HepG2 (cell line): ENCODE measurements at regions not wholly inside any gene's neighbourhood (a gene's known extent, or its start where the extent isn't known, plus 50 kb on each side); places are given as distances from the start of the nearest gene placed in this dataset.

Source experiments
- ATAC-seq: fragments of 200-7000 bp; cut with Tn5 transposase; 3 replicates; pipeline ENCODE4 v1.9.1; 2020; ENCODE audit warnings: mild to moderate bottlenecking, moderate library complexity
- BruUV-seq: library from RNA; stranded (reverse); fragments of 400-500 nt; replicated peaks from 2 replicates; lab custom pipeline; 2021; lab: Mats Ljungman, UMichigan
- CTCF ChIA-PET: fragments of 300-600 bp; formaldehyde crosslinking; extraction: SDS; loops from one replicate; lab custom pipeline; 2021; ENCODE audit warnings: low total read pairs, inconsistent platforms, low intra/inter-chr PET ratio; lab: Yijun Ruan, JAX
- POLR2A ChIA-PET: fragments of 350-600 bp; sonication (Branson Sonifier 250); formaldehyde crosslinking; loops from one replicate; lab custom pipeline; 2020; ENCODE audit warnings: antibody characterized with exemption, inconsistent platforms; lab: Yijun Ruan, JAX
- DNase-seq: peaks from one replicate; pipeline ENCODE4 v3.0.0-alpha.2; 2015; ENCODE audit warnings: low spot score
- FAIRE-seq: peaks from 3 replicates; lab custom pipeline; 2011; peaks lifted over from hg19 to GRCh38; lab: Jason Lieb, UNC
- H2AFZ ChIP-seq: one replicate; pipeline ENCODE4 v1.6.1; 2011; ENCODE audit warnings: low read length, inconsistent platforms
- H3K27ac ChIP-seq: fragments of 300-600 bp; 3 replicates; pipeline ENCODE4 v1.8.0; 2011; ENCODE audit warnings: mixed run types, mild to moderate bottlenecking, mixed read lengths, low read length, inconsistent platforms; ENCODE audit not compliant: insufficient read depth; ENCODE audit errors: extremely low read length
- H3K27me3 ChIP-seq, 2 experiments: fragments of 200-600 bp in 1 of 2; 2 replicates in 1 of 2; 3 replicates in 1 of 2; pipeline versions ENCODE4 v1.6.0 to v1.8.0; 2011; ENCODE audit warnings: low read length in 2 of 2, mild to moderate bottlenecking in 2 of 2, moderate library complexity in 2 of 2, inconsistent platforms in 1 of 2; ENCODE audit not compliant: insufficient read depth in 2 of 2, control insufficient read depth in 1 of 2
- H3K36me3 ChIP-seq, 2 experiments: fragments of 200-600 bp in 1 of 2; replicated peaks in 1 of 2; 2 replicates in 1 of 2; 3 replicates in 1 of 2; pipeline versions ENCODE4 v1.5.1 to v1.8.0; 2011; ENCODE audit warnings: low read length in 2 of 2, inconsistent platforms in 1 of 2; ENCODE audit not compliant: insufficient read depth in 2 of 2, control insufficient read depth in 1 of 2
- H3K4me1 ChIP-seq: 2 replicates; pipeline ENCODE4 v1.5.1; 2012; ENCODE audit warnings: low read length, inconsistent platforms; ENCODE audit not compliant: insufficient read depth
- H3K4me2 ChIP-seq: 2 replicates; pipeline ENCODE4 v1.6.0; 2011; ENCODE audit warnings: low read depth, low read length, inconsistent platforms
- H3K4me3 ChIP-seq, 3 experiments: fragments of 200-600 bp in 1 of 3; sonication (generic), shearing (Covaris generic) in 1 of 3; replicated peaks in 1 of 3; 2 replicates each; pipeline ENCODE4 v1.5.1; 2011 to 2016; ENCODE audit warnings: low read length in 3 of 3, inconsistent platforms in 2 of 3, low read depth in 2 of 3, mild to moderate bottlenecking in 2 of 3, control low read depth in 1 of 3, mixed read lengths in 1 of 3; ENCODE audit not compliant: insufficient read depth in 1 of 3
- H3K79me2 ChIP-seq: one replicate; pipeline ENCODE4 v1.6.1; 2011; ENCODE audit warnings: low read length, inconsistent platforms; ENCODE audit not compliant: insufficient read depth
- H3K9ac ChIP-seq: 2 replicates; pipeline ENCODE4 v1.6.0; 2011; ENCODE audit warnings: mild to moderate bottlenecking, low read depth, low read length, inconsistent platforms; ENCODE audit not compliant: insufficient read depth
- H3K9me3 ChIP-seq: 2 replicates; pipeline ENCODE4 v1.5.1; 2012; ENCODE audit warnings: mild to moderate bottlenecking, low read length
- H4K20me1 ChIP-seq: 2 replicates; pipeline ENCODE4 v1.6.0; 2011; ENCODE audit warnings: inconsistent platforms, mild to moderate bottlenecking, low read length, moderate library complexity; ENCODE audit not compliant: insufficient read depth
- AHR ChIP-seq: IDR thresholded peaks from 2 replicates; pipeline ENCODE4 v1.6.1; 2018; ENCODE audit warnings: missing genetic modification reagents, missing compliant biosample characterization
- ATF7 ChIP-seq, 2 experiments: fragments of 450-650 bp in 1 of 2; sonication (generic) in 1 of 2; formaldehyde crosslinking in 1 of 2; IDR thresholded peaks; 2 replicates each; pipeline versions ENCODE4 v1.4.0 to v1.6.1; 2016 to 2020; ENCODE audit warnings: antibody characterized with exemption in 1 of 2, mild to moderate bottlenecking in 1 of 2, missing genetic modification reagents in 1 of 2
- CEBPB ChIP-seq: IDR thresholded peaks from 2 replicates; pipeline ENCODE4 v1.6.1; 2011; ENCODE audit warnings: low read depth, low read length, improper control_type of control experiment, borderline replicate concordance
- CEBPG ChIP-seq: IDR thresholded peaks from 2 replicates; pipeline ENCODE4 v1.6.1; 2016
- CENPX ChIP-seq: sonication (generic); formaldehyde crosslinking; IDR thresholded peaks from 2 replicates; pipeline ENCODE4 v1.9.0; 2021; ENCODE audit warnings: mild to moderate bottlenecking, missing genetic modification reagents, moderate library complexity
- ESRRA ChIP-seq: sonication (generic); formaldehyde crosslinking; IDR thresholded peaks from 2 replicates; pipeline ENCODE4 v1.5.1; 2020; ENCODE audit warnings: mild to moderate bottlenecking, low read depth, missing genetic modification reagents
- GABPB1 ChIP-seq: IDR thresholded peaks from 2 replicates; pipeline ENCODE4 v1.6.1; 2016; ENCODE audit warnings: mild to moderate bottlenecking, missing genetic modification reagents, moderate library complexity, missing compliant biosample characterization
- HMG20B ChIP-seq: conservative IDR thresholded peaks from 2 replicates; pipeline ENCODE4 v1.6.1; 2016; ENCODE audit warnings: missing genetic modification reagents, missing compliant biosample characterization
- MATR3 ChIP-seq: sonication (generic); formaldehyde crosslinking; IDR thresholded peaks from 2 replicates; pipeline ENCODE4 v1.4.0; 2020; ENCODE audit warnings: missing genetic modification reagents
- SETDB1 ChIP-seq: sonication (generic); formaldehyde crosslinking; IDR thresholded peaks from 2 replicates; pipeline ENCODE4 v1.5.1; 2020; ENCODE audit warnings: missing genetic modification reagents, mild to moderate bottlenecking, borderline replicate concordance
- SP4 ChIP-seq: sonication (generic); formaldehyde crosslinking; IDR thresholded peaks from 2 replicates; pipeline ENCODE4 v1.8.1; 2023; ENCODE audit warnings: mild to moderate bottlenecking, missing genetic modification reagents
- TAF15 ChIP-seq: fragments of 200-400 bp; formaldehyde crosslinking; IDR thresholded peaks from one replicate; pipeline ENCODE4 v1.6.1; 2018; ENCODE audit warnings: mild to moderate bottlenecking, low read depth, low read length; ENCODE audit not compliant: poor library complexity, severe bottlenecking
- ZFP82 ChIP-seq: sonication (generic); formaldehyde crosslinking; IDR thresholded peaks from 2 replicates; pipeline ENCODE4 v1.5.1; 2020; ENCODE audit warnings: mild to moderate bottlenecking, missing genetic modification reagents, borderline replicate concordance
- ZMAT3 ChIP-seq: sonication (generic); formaldehyde crosslinking; conservative IDR thresholded peaks from 2 replicates; pipeline ENCODE4 v1.7.0; 2021; ENCODE audit warnings: missing genetic modification reagents
- ZNF605 ChIP-seq: sonication (generic); formaldehyde crosslinking; IDR thresholded peaks from 2 replicates; pipeline ENCODE4 v1.8.0; 2022; ENCODE audit warnings: mild to moderate bottlenecking, missing genetic modification reagents
- ZNF644 ChIP-seq: IDR thresholded peaks from 2 replicates; pipeline ENCODE4 v1.6.1; 2016; ENCODE audit warnings: low read depth
- in situ Hi-C: cut with HindIII; loops from 2 replicates; pipeline ENCODE4 v1.10.0; 2017; ENCODE audit warnings: low pct_unique_long_range_greater_than_20kb; ENCODE audit not compliant: extremely low pct_ligation_motif_present
- intact Hi-C: fragments of 100-400 bp; cut with micrococcal nuclease; formaldehyde crosslinking; loops from one replicate; pipeline ENCODE4 v1.10.0; 2022; ENCODE audit not compliant: unreplicated experiment
- TF ChIP-seq, protein P1 (sequence below): sonication (generic); formaldehyde crosslinking; conservative IDR thresholded peaks from 2 replicates; pipeline ENCODE4 v1.8.0; 2022; ENCODE audit warnings: missing genetic modification reagents
- TF ChIP-seq, protein P2 (sequence below): sonication (generic); formaldehyde crosslinking; conservative IDR thresholded peaks from 2 replicates; pipeline ENCODE4 v1.4.0; 2020; ENCODE audit warnings: mild to moderate bottlenecking, missing genetic modification reagents, moderate library complexity
- TF ChIP-seq, protein P3 (sequence below), 2 experiments: fragments of 450-650 bp in 1 of 2; sonication (generic) in 1 of 2; formaldehyde crosslinking; IDR thresholded peaks; 2 replicates each; pipeline versions ENCODE4 v1.5.0 to v1.8.0; 2020 to 2022; ENCODE audit warnings: mild to moderate bottlenecking in 1 of 2, missing genetic modification reagents in 1 of 2

DNA sequence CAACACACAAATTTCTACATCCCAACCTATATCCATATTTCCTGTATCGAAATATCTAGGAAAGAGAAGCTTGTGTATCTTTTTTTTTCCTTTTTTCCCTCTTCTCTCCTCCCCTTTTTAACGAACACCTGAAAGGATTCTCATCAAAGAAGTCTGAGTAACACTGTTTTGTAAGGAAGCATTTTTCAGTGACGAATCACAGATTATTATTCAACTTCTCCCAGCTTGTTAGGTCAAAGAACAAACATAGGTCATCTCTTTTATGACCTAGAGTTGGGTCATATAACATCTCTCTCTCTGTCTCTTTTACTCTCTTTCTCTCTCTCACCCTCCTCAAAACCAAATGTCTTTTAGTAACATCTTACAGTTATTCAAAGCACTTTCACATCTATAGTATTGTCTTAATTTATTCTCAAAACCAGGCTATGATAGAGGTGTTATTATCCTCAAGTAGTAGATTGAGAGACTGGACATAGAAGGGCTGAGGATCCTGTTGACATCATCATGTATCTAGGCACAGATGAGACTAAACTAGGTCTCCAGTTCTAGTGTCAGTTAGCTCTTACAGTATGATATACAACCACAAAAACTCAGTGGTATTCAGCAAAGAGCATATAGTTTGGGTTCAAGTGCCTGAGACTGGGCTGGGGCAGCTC, 80.1 kb upstream of the SPOPL start (continued):
- no peak for TF ChIP-seq ZFP82
- TF ChIP-seq, protein P1, sequence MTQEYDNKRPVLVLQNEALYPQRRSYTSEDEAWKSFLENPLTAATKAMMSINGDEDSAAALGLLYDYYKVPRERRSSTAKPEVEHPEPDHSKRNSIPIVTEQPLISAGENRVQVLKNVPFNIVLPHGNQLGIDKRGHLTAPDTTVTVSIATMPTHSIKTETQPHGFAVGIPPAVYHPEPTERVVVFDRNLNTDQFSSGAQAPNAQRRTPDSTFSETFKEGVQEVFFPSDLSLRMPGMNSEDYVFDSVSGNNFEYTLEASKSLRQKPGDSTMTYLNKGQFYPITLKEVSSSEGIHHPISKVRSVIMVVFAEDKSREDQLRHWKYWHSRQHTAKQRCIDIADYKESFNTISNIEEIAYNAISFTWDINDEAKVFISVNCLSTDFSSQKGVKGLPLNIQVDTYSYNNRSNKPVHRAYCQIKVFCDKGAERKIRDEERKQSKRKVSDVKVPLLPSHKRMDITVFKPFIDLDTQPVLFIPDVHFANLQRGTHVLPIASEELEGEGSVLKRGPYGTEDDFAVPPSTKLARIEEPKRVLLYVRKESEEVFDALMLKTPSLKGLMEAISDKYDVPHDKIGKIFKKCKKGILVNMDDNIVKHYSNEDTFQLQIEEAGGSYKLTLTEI: no peak
- no peak for TF ChIP-seq CENPX (CRISPR knock-in tag)
- TF ChIP-seq SP4: no peak
- TF ChIP-seq GABPB1: no peak
- TF ChIP-seq, protein P2, sequence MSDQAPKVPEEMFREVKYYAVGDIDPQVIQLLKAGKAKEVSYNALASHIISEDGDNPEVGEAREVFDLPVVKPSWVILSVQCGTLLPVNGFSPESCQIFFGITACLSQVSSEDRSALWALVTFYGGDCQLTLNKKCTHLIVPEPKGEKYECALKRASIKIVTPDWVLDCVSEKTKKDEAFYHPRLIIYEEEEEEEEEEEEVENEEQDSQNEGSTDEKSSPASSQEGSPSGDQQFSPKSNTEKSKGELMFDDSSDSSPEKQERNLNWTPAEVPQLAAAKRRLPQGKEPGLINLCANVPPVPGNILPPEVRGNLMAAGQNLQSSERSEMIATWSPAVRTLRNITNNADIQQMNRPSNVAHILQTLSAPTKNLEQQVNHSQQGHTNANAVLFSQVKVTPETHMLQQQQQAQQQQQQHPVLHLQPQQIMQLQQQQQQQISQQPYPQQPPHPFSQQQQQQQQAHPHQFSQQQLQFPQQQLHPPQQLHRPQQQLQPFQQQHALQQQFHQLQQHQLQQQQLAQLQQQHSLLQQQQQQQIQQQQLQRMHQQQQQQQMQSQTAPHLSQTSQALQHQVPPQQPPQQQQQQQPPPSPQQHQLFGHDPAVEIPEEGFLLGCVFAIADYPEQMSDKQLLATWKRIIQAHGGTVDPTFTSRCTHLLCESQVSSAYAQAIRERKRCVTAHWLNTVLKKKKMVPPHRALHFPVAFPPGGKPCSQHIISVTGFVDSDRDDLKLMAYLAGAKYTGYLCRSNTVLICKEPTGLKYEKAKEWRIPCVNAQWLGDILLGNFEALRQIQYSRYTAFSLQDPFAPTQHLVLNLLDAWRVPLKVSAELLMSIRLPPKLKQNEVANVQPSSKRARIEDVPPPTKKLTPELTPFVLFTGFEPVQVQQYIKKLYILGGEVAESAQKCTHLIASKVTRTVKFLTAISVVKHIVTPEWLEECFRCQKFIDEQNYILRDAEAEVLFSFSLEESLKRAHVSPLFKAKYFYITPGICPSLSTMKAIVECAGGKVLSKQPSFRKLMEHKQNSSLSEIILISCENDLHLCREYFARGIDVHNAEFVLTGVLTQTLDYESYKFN: peak; percentile 35

DNA sequence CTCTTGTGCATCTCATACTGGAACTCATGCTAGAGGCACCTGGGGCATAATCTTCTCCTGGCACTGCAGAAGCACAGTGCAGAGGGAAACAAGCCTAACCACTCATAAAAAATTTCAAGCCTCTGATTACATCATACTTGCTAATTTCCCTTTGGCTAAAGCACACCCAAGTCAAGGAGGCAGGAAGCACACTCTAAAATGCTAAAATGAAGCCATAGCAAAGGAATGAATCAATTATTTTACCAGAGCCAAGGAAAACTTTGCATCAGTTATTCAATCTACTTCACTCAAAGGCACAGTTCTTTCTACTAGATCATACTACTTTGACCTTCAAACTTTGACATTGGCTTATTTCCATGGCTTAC, 79.6 kb upstream of the SPOPL start:
- H3K36me3 ChIP-seq: no peaks in the 10 kb centered on the region; a peak in 1 of 5 replicates
- H2AFZ ChIP-seq: peak overlapping the region; percentile 8
- intact Hi-C loops: no loop called here
- ATAC-seq (peak; percentile 23; the same call in 2 of the 3 replicates), FAIRE-seq (no peak), DNase-seq (no peak)
- H3K9ac ChIP-seq: no peak overlapping the region
- H3K4me2 ChIP-seq: peak overlapping the region; percentile 9; the same call in 1 of the 2 replicates
- no peak overlapping the region for H3K4me3 ChIP-seq
- no TSS peak for BruUV-seq
- in situ Hi-C loops: no loop called here
- peaks cover 46% of the 10 kb centered on the region for H3K4me1 ChIP-seq
- H4K20me1 ChIP-seq: no peaks in the 10 kb centered on the region
- H3K79me2 ChIP-seq: no peaks in the 10 kb centered on the region
- peaks cover 10% of the 10 kb centered on the region; the same call in 1 of the 2 replicates for H3K9me3 ChIP-seq
- no peaks in the 10 kb centered on the region for H3K27me3 ChIP-seq
- H3K27ac ChIP-seq: peak overlapping the region; percentile 33
- CTCF ChIA-PET: no interaction called here
- POLR2A ChIA-PET: interaction anchor here (1.7 to 4.7 kb wide), 2 partner anchors 69 to 457 kb away, joined by 6 to 27 read pairs; partner anchors contain the start of gene HNMT
- TF ChIP-seq ZNF605 (CRISPR knock-in tag) (no peak), ZMAT3 (CRISPR knock-in tag) (no peak), HMG20B (no peak), TAF15 (no peak), ESRRA (CRISPR knock-in tag) (no peak), AHR (no peak), ATF7 (IDR thresholded peaks at IDR 0.05) (peak; percentile 36; the same call in 1 of the 2 replicates), ATF7 (CRISPR knock-in tag; IDR thresholded peaks at IDR 0.05) (no peak), CEBPB (peak; percentile 51; the same call in 1 of the 2 replicates), MATR3 (CRISPR knock-in tag) (no peak), CEBPG (CRISPR knock-in tag) (peak; percentile 52), SETDB1 (CRISPR knock-in tag) (no peak), ZNF644 (CRISPR knock-in tag) (peak; percentile 38; the same call in 1 of the 2 replicates)
- TF ChIP-seq, protein P3, sequence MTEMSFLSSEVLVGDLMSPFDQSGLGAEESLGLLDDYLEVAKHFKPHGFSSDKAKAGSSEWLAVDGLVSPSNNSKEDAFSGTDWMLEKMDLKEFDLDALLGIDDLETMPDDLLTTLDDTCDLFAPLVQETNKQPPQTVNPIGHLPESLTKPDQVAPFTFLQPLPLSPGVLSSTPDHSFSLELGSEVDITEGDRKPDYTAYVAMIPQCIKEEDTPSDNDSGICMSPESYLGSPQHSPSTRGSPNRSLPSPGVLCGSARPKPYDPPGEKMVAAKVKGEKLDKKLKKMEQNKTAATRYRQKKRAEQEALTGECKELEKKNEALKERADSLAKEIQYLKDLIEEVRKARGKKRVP (CRISPR knock-in tag; IDR thresholded peaks at IDR 0.05): peak in 1 of 2 experiments; percentile 40; a peak in 2 of 4 replicates
